GM18951 (cell line): ENCODE measurements at regions not wholly inside any gene's neighbourhood (a gene's known extent, or its start where the extent isn't known, plus 50 kb on each side); places are given as distances from the start of the nearest gene placed in this dataset.
"Not testable (repeated sequence)": the region's sequence is repeated elsewhere in the genome, so short reads cannot be mapped to it uniquely, and the experiment has no call there.

Experiments
- in situ Hi-C: fragments of 300-500 bp; cut with MboI; formaldehyde crosslinking; loops from one replicate; pipeline ENCODE4 v1.12.0; 2022; ENCODE audit warnings: low sequenced_read_pairs, mixed read lengths, inconsistent platforms; ENCODE audit not compliant: unreplicated experiment

DNA sequence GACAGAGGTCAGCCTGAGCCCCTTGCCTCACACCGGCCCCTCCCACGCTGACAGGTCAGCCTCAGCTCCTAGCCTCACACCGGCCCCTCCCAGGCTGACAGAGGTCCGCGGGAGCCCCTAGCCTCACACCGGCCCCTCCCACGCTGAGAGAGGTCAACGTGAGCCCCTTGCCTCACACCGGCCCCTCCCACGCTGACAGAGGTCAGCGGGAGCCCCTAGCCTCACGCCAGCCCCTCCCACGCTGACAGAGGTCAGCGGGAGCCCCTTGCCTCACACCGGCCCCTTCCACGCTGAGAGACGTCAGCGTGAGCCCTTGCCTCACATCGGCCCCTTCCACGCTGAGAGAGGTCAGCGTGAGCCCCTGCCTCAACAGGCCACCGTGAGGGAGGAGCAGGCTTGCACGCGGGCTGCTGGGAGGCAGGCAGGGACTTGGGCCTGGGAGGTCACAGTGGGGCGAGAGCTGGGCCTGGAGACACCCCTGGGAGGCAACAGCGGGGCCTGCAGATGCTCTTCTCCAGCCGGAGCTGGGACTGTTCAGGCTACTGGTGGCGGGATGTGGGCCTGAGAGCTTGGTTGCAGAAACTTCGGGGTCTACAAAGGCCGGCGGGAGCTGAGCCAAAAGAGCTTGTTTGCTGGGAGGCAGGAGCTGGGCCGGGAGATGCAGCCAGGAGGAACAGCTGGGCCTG lies 356.4 kb downstream of the ZNF37A start:
- in situ Hi-C loops, result not testable (repeated sequence)

DNA sequence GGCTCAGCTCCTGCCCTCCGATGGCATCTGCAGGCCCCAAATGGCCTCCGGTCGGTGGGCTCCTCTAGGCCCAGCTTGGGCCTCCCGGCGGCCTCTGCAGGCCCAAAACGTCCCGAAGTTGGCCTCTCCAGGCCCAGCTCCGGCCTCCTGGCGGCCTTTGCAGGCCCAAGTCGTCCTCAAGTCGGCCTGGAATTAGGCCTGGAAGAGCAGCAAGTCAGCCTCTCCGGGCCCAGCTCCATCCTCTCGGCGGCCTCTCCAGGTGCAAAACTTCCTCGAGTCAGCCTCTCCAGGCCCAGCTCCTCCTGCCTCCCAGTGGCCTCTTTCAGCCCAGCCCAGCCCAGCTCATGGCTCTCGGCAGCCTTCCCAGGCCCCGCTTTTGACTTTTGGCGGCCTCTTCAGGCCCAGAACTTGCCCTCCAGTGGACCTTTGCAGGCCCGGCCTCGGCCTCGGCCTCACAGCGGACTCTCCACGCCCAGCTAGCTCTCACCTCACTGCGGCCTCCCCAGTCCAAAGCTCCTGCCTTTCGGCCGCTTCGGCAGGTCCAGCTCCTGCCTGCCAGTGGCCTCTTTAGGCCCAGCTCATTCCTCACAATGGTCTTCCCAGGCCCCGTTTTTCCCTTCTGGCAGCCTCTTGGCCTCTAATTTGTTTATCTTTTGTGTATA lies 357.3 kb downstream of the ZNF37A start:
- in situ Hi-C loops, result not testable (repeated sequence)
